ENCODE measurements at regions not wholly inside any gene's neighbourhood (a gene's known extent, or its start where the extent isn't known, plus 50 kb on each side); places are given as distances from the start of the nearest gene placed in this dataset.

GRCh38 chr14:55843718-55844403 is 263.9 kb downstream of the KTN1 start:
- DNase-seq (ENCODE audit: low spot score) = no peak
- Histone ChIP-seq H4K20me1 (replicated peaks; ENCODE audit: insufficient read depth) (no peaks in the 10 kb centered on the region), H3K4me3 (no peak overlapping the region), H3K4me2 (no peak overlapping the region), H3K9me2 (ENCODE audit: insufficient read depth) (peaks cover 7% of the 10 kb centered on the region; the same call in 1 of the 2 replicates), H3K27ac (ENCODE audit: low read depth) (no peak overlapping the region), H3K79me2 (replicated peaks; ENCODE audit: insufficient read depth) (no peaks in the 10 kb centered on the region), H3F3A (replicated peaks; ENCODE audit: low read depth) (no peaks in the 10 kb centered on the region), H3K27me3 (ENCODE audit: insufficient read depth) (no peaks in the 10 kb centered on the region), H3K4me1 (ENCODE audit: insufficient read depth) (no peaks in the 10 kb centered on the region), H2AFZ (no peak overlapping the region; the same call in 1 of the 2 replicates), H3K36me3 (ENCODE audit: insufficient read depth) (no peaks in the 10 kb centered on the region)
- no peak for TF ChIP-seq ZNF331 (CRISPR knock-in tag; IDR thresholded peaks at IDR 0.05; ENCODE audit: low read depth)
- peak in 1 of 2 experiments; percentile 46; a peak in 2 of 4 replicates for TF ChIP-seq CTCF (conservative IDR thresholded peaks at IDR 0.05; ENCODE audit: low read depth in 2 of 2)
- Mint-ChIP-seq H3K27me3 (ENCODE audit: insufficient read depth, low read depth, poor library complexity) (peaks cover 4% of the 10 kb centered on the region), H3K9me3 (peaks cover 9% of the 10 kb centered on the region), H3K27ac (no peak overlapping the region), H3K4me1 (no peaks in the 10 kb centered on the region; the same call in 2 of the 3 replicates), H3K4me3 (no peak overlapping the region), H3K36me3 (ENCODE audit: low read depth) (peaks cover 2% of the 10 kb centered on the region; the same call in 1 of the 3 replicates)
- ATAC-seq = no peak

GRCh38 chr14:55845963-55846825 is 266.2 kb downstream of the KTN1 start:
- no peaks in the 10 kb centered on the region for H3K4me1 ChIP-seq (ENCODE audit: insufficient read depth)
- peaks cover 6% of the 10 kb centered on the region for H3K9me3 Mint-ChIP-seq
- no peaks in the 10 kb centered on the region for H4K20me1 ChIP-seq (replicated peaks; ENCODE audit: insufficient read depth)
- H3K27me3 Mint-ChIP-seq (ENCODE audit: insufficient read depth, low read depth, poor library complexity) = peaks cover 4% of the 10 kb centered on the region
- peaks cover 13% of the 10 kb centered on the region; the same call in 1 of the 2 replicates for H3K9me2 ChIP-seq (ENCODE audit: insufficient read depth)
- H3K79me2 ChIP-seq (replicated peaks; ENCODE audit: insufficient read depth) = no peaks in the 10 kb centered on the region
- no peak overlapping the region for H2AFZ ChIP-seq
- DNase-seq (ENCODE audit: low spot score) (no peak), ATAC-seq (no peak)
- H3K4me2 ChIP-seq = no peak overlapping the region
- no peaks in the 10 kb centered on the region for H3F3A ChIP-seq (replicated peaks; ENCODE audit: low read depth)
- no peaks in the 10 kb centered on the region for H3K4me1 Mint-ChIP-seq
- no peak overlapping the region for H3K4me3 ChIP-seq
- H3K36me3 ChIP-seq (ENCODE audit: insufficient read depth) = no peaks in the 10 kb centered on the region
- H3K27me3 ChIP-seq (ENCODE audit: insufficient read depth) = no peaks in the 10 kb centered on the region
- no peak overlapping the region for H3K4me3 Mint-ChIP-seq
- H3K27ac ChIP-seq (ENCODE audit: low read depth) = no peak overlapping the region
- H3K36me3 Mint-ChIP-seq (ENCODE audit: low read depth) = no peaks in the 10 kb centered on the region
- H3K27ac Mint-ChIP-seq = no peak overlapping the region
- TF ChIP-seq REST (IDR thresholded peaks at IDR 0.05; ENCODE audit: unreplicated experiment) (no peak), ZNF462 (CRISPR knock-in tag; IDR thresholded peaks at IDR 0.05) (no peak), POLR2AphosphoS5 (IDR thresholded peaks at IDR 0.05; ENCODE audit: low read depth) (no peak), EZH2 (IDR thresholded peaks at IDR 0.05; ENCODE audit: low read depth, unreplicated experiment) (no peak), STAT1 (IDR thresholded peaks at IDR 0.05; ENCODE audit: unreplicated experiment) (no peak), NANOG (IDR thresholded peaks at IDR 0.05; ENCODE audit: borderline replicate concordance) (no peak)

Data from GM23338 (cell line).